ENCODE measurements at regions not wholly inside any gene's neighbourhood (a gene's known extent, or its start where the extent isn't known, plus 50 kb on each side); places are given as distances from the start of the nearest gene placed in this dataset.

DNA sequence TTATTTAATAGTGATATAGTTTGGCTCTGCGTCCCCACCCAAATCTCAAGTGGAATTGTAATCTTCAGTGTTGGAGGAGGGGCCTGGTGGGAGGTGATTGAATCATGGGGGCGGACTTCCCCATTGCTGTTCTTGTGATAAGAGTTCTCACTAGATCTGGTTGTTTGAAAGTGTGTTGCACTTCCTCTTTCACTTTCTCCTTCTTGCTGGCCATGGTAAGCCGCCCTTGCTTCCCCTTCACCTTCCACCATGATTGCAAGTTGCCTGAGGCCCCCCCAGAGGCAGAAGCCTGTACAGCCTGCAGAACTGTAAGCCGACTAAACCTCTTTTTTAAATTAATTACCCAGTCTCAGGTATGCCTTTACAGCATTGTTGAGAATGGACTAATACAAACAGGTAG is 101.4 kb downstream of the MTPAP start:
- H3K79me2 ChIP-seq (replicated peaks; ENCODE audit: insufficient read depth) = no peaks in the 10 kb centered on the region
- Mint-ChIP-seq H3K36me3 (ENCODE audit: low read depth) (no peaks in the 10 kb centered on the region), H3K4me3 (no peak overlapping the region), H3K9me3 (no peaks in the 10 kb centered on the region), H3K4me1 (no peaks in the 10 kb centered on the region), H3K27me3 (ENCODE audit: insufficient read depth, low read depth, poor library complexity) (no peaks in the 10 kb centered on the region), H3K27ac (no peak overlapping the region)
- no peaks in the 10 kb centered on the region for H3K4me1 ChIP-seq (ENCODE audit: insufficient read depth)
- H2AFZ ChIP-seq = no peak overlapping the region
- H3K9me2 ChIP-seq (ENCODE audit: insufficient read depth) = no peaks in the 10 kb centered on the region
- H3K36me3 ChIP-seq (ENCODE audit: insufficient read depth) = no peaks in the 10 kb centered on the region
- no peak overlapping the region for H3K27ac ChIP-seq (ENCODE audit: low read depth)
- no peak for DNase-seq (ENCODE audit: low spot score)
- H3K4me2 ChIP-seq = no peak overlapping the region
- TF ChIP-seq EZH2 (IDR thresholded peaks at IDR 0.05; ENCODE audit: low read depth, unreplicated experiment) = no peak
- TF ChIP-seq EZH2phosphoT487 (IDR thresholded peaks at IDR 0.05; ENCODE audit: unreplicated experiment) = no peak
- TF ChIP-seq CREB1 (CRISPR knock-in tag; IDR thresholded peaks at IDR 0.05; ENCODE audit: low read depth) = no peak
- no peak for TF ChIP-seq JUNB (IDR thresholded peaks at IDR 0.05; ENCODE audit: unreplicated experiment)
- TF ChIP-seq ZNF331 (CRISPR knock-in tag; IDR thresholded peaks at IDR 0.05; ENCODE audit: low read depth) = no peak
- TF ChIP-seq ZNF114 (CRISPR knock-in tag; IDR thresholded peaks at IDR 0.05) = no peak
- TF ChIP-seq, protein P1, sequence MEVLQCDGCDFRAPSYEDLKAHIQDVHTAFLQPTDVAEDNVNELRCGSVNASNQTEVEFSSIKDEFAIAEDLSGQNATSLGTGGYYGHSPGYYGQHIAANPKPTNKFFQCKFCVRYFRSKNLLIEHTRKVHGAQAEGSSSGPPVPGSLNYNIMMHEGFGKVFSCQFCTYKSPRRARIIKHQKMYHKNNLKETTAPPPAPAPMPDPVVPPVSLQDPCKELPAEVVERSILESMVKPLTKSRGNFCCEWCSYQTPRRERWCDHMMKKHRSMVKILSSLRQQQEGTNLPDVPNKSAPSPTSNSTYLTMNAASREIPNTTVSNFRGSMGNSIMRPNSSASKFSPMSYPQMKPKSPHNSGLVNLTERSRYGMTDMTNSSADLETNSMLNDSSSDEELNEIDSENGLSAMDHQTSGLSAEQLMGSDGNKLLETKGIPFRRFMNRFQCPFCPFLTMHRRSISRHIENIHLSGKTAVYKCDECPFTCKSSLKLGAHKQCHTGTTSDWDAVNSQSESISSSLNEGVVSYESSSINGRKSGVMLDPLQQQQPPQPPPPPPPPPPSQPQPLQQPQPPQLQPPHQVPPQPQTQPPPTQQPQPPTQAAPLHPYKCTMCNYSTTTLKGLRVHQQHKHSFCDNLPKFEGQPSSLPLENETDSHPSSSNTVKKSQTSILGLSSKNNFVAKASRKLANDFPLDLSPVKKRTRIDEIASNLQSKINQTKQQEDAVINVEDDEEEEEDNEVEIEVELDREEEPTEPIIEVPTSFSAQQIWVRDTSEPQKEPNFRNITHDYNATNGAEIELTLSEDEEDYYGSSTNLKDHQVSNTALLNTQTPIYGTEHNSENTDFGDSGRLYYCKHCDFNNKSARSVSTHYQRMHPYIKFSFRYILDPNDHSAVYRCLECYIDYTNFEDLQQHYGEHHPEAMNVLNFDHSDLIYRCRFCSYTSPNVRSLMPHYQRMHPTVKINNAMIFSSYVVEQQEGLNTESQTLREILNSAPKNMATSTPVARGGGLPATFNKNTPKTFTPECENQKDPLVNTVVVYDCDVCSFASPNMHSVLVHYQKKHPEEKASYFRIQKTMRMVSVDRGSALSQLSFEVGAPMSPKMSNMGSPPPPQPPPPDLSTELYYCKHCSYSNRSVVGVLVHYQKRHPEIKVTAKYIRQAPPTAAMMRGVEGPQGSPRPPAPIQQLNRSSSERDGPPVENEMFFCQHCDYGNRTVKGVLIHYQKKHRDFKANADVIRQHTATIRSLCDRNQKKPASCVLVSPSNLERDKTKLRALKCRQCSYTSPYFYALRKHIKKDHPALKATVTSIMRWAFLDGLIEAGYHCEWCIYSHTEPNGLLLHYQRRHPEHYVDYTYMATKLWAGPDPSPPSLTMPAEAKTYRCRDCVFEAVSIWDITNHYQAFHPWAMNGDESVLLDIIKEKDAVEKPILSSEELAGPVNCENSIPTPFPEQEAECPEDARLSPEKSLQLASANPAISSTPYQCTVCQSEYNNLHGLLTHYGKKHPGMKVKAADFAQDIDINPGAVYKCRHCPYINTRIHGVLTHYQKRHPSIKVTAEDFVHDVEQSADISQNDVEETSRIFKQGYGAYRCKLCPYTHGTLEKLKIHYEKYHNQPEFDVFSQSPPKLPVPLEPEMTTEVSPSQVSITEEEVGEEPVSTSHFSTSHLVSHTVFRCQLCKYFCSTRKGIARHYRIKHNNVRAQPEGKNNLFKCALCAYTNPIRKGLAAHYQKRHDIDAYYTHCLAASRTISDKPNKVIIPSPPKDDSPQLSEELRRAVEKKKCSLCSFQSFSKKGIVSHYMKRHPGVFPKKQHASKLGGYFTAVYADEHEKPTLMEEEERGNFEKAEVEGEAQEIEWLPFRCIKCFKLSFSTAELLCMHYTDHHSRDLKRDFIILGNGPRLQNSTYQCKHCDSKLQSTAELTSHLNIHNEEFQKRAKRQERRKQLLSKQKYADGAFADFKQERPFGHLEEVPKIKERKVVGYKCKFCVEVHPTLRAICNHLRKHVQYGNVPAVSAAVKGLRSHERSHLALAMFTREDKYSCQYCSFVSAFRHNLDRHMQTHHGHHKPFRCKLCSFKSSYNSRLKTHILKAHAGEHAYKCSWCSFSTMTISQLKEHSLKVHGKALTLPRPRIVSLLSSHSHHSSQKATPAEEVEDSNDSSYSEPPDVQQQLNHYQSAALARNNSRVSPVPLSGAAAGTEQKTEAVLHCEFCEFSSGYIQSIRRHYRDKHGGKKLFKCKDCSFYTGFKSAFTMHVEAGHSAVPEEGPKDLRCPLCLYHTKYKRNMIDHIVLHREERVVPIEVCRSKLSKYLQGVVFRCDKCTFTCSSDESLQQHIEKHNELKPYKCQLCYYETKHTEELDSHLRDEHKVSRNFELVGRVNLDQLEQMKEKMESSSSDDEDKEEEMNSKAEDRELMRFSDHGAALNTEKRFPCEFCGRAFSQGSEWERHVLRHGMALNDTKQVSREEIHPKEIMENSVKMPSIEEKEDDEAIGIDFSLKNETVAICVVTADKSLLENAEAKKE (CRISPR knock-in tag; IDR thresholded peaks at IDR 0.05) = no peak
- no peak for TF ChIP-seq STAT1 (IDR thresholded peaks at IDR 0.05; ENCODE audit: unreplicated experiment)
- TF ChIP-seq, protein P2, sequence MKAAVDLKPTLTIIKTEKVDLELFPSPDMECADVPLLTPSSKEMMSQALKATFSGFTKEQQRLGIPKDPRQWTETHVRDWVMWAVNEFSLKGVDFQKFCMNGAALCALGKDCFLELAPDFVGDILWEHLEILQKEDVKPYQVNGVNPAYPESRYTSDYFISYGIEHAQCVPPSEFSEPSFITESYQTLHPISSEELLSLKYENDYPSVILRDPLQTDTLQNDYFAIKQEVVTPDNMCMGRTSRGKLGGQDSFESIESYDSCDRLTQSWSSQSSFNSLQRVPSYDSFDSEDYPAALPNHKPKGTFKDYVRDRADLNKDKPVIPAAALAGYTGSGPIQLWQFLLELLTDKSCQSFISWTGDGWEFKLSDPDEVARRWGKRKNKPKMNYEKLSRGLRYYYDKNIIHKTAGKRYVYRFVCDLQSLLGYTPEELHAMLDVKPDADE (IDR thresholded peaks at IDR 0.05) = no peak
- TF ChIP-seq, protein P3, sequence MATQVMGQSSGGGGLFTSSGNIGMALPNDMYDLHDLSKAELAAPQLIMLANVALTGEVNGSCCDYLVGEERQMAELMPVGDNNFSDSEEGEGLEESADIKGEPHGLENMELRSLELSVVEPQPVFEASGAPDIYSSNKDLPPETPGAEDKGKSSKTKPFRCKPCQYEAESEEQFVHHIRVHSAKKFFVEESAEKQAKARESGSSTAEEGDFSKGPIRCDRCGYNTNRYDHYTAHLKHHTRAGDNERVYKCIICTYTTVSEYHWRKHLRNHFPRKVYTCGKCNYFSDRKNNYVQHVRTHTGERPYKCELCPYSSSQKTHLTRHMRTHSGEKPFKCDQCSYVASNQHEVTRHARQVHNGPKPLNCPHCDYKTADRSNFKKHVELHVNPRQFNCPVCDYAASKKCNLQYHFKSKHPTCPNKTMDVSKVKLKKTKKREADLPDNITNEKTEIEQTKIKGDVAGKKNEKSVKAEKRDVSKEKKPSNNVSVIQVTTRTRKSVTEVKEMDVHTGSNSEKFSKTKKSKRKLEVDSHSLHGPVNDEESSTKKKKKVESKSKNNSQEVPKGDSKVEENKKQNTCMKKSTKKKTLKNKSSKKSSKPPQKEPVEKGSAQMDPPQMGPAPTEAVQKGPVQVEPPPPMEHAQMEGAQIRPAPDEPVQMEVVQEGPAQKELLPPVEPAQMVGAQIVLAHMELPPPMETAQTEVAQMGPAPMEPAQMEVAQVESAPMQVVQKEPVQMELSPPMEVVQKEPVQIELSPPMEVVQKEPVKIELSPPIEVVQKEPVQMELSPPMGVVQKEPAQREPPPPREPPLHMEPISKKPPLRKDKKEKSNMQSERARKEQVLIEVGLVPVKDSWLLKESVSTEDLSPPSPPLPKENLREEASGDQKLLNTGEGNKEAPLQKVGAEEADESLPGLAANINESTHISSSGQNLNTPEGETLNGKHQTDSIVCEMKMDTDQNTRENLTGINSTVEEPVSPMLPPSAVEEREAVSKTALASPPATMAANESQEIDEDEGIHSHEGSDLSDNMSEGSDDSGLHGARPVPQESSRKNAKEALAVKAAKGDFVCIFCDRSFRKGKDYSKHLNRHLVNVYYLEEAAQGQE (IDR thresholded peaks at IDR 0.05; ENCODE audit: unreplicated experiment) = no peak
- TF ChIP-seq POLR2AphosphoS5 (IDR thresholded peaks at IDR 0.05; ENCODE audit: low read depth) = no peak
- no peaks in the 10 kb centered on the region for H3F3A ChIP-seq (replicated peaks; ENCODE audit: low read depth)
- H3K4me3 ChIP-seq = no peak overlapping the region
- H4K20me1 ChIP-seq (replicated peaks; ENCODE audit: insufficient read depth) = no peaks in the 10 kb centered on the region
- no peaks in the 10 kb centered on the region for H3K27me3 ChIP-seq (ENCODE audit: insufficient read depth)
- no peak for ATAC-seq

All from GM23338 (cell line).